GM18517 (cell line): ENCODE measurements at regions not wholly inside any gene's neighbourhood (a gene's known extent, or its start where the extent isn't known, plus 50 kb on each side); places are given as distances from the start of the nearest gene placed in this dataset.

Experiments
- ATAC-seq: cut with Tn5 transposase; IDR thresholded peaks from one replicate; pipeline ENCODE4 v1.9.1; 2021; ENCODE audit warnings: mild to moderate bottlenecking, moderate library complexity; ENCODE audit not compliant: unreplicated experiment

GRCh38 chr15:26477044-26477443, 295.8 kb downstream of the GABRB3 start:
- ATAC-seq = no peak

GRCh38 chr15:26475554-26475953, 297.3 kb downstream of the GABRB3 start:
- no peak for ATAC-seq

- no peak for ATAC-seq
Observed at GRCh38 chr15:26472661-26473060, 300.2 kb downstream of the GABRB3 start.

GRCh38 chr15:26461847-26462608, 310.8 kb downstream of the GABRB3 start:
- no peak for ATAC-seq

- no peak for ATAC-seq
Observed at GRCh38 chr15:26460165-26460564, 312.7 kb downstream of the GABRB3 start.

- no peak for ATAC-seq
Observed at GRCh38 chr15:26455828-26456227, 317.0 kb downstream of the GABRB3 start.

GRCh38 chr15:26453914-26454313, 319.0 kb downstream of the GABRB3 start:
- no peak for ATAC-seq

- no peak for ATAC-seq
Observed at GRCh38 chr15:26451995-26452394, 320.9 kb downstream of the GABRB3 start.

- no peak for ATAC-seq
Observed at GRCh38 chr15:26449291-26449690, 323.6 kb downstream of the GABRB3 start.

- no peak for ATAC-seq
Observed at GRCh38 chr15:26443321-26443720, 329.5 kb downstream of the GABRB3 start.

- no peak for ATAC-seq
Observed at GRCh38 chr15:26442680-26443079, 330.2 kb downstream of the GABRB3 start.

- ATAC-seq = no peak
Observed at GRCh38 chr15:26439681-26440080, 333.2 kb downstream of the GABRB3 start.

- no peak for ATAC-seq
Observed at GRCh38 chr15:26438718-26439117, 334.1 kb downstream of the GABRB3 start.

GRCh38 chr15:26438316-26438715, 334.6 kb downstream of the GABRB3 start:
- no peak for ATAC-seq

- ATAC-seq = no peak
Observed at GRCh38 chr15:26433818-26434217, 339.0 kb downstream of the GABRB3 start.

- ATAC-seq = no peak
Observed at GRCh38 chr15:26433060-26433459, 339.8 kb downstream of the GABRB3 start.

- ATAC-seq = no peak
Observed at GRCh38 chr15:26421065-26421464, 351.8 kb downstream of the GABRB3 start.

- no peak for ATAC-seq
Observed at GRCh38 chr15:26395624-26396023, 377.2 kb downstream of the GABRB3 start.

- ATAC-seq = no peak
Observed at GRCh38 chr15:26394801-26395200, 378.1 kb downstream of the GABRB3 start.

- ATAC-seq = no peak
Observed at GRCh38 chr15:26392956-26393355, 379.9 kb downstream of the GABRB3 start.

- no peak for ATAC-seq
Observed at GRCh38 chr15:26391567-26392194, 381.2 kb downstream of the GABRB3 start.

GRCh38 chr15:26382444-26383072, 390.3 kb downstream of the GABRB3 start:
- ATAC-seq = no peak
